ENCODE measurements at regions not wholly inside any gene's neighbourhood (a gene's known extent, or its start where the extent isn't known, plus 50 kb on each side); places are given as distances from the start of the nearest gene placed in this dataset.
A peak's percentile ranks its signal among the peaks of the same experiment; 100 is the strongest.

GRCh38 chr17:56653877-56654276, 60.4 kb downstream of the NOG start:
- no peak for TF ChIP-seq POLR2AphosphoS5 (IDR thresholded peaks at IDR 0.05)
- TF ChIP-seq, protein P1, sequence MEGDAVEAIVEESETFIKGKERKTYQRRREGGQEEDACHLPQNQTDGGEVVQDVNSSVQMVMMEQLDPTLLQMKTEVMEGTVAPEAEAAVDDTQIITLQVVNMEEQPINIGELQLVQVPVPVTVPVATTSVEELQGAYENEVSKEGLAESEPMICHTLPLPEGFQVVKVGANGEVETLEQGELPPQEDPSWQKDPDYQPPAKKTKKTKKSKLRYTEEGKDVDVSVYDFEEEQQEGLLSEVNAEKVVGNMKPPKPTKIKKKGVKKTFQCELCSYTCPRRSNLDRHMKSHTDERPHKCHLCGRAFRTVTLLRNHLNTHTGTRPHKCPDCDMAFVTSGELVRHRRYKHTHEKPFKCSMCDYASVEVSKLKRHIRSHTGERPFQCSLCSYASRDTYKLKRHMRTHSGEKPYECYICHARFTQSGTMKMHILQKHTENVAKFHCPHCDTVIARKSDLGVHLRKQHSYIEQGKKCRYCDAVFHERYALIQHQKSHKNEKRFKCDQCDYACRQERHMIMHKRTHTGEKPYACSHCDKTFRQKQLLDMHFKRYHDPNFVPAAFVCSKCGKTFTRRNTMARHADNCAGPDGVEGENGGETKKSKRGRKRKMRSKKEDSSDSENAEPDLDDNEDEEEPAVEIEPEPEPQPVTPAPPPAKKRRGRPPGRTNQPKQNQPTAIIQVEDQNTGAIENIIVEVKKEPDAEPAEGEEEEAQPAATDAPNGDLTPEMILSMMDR (IDR thresholded peaks at IDR 0.05), result peak in 1 of 4 experiments; percentile 17
- no peak for TF ChIP-seq POLR2A (IDR thresholded peaks at IDR 0.05)

Measured in sigmoid colon (tissue), 4 donors.